ENCODE measurements at regions not wholly inside any gene's neighbourhood (a gene's known extent, or its start where the extent isn't known, plus 50 kb on each side); places are given as distances from the start of the nearest gene placed in this dataset.
"Not testable (repeated sequence)": the region's sequence is repeated elsewhere in the genome, so short reads cannot be mapped to it uniquely, and the experiment has no call there.

- CTCF ChIA-PET = no interaction called here
- no peak overlapping the region for H3K4me3 ChIP-seq (ENCODE audit: control extremely low read depth in 1 of 5, extremely low read depth in 1 of 5, insufficient read depth in 1 of 5, low read depth in 2 of 5, low read length in 4 of 5)
- ATAC-seq (ENCODE audit: low read depth) (no peak), DNase-seq (no peak)
- H3K27me3 ChIP-seq (replicated peaks in 1 of 4; ENCODE audit: control extremely low read depth in 1 of 4, control insufficient read depth in 3 of 4, insufficient read depth in 4 of 4, low read length in 3 of 4) = peaks cover 0 to 2% (median 0%) of the 10 kb centered on the region in 4 experiments
- TF ChIP-seq EZH2 (IDR thresholded peaks at IDR 0.05; ENCODE audit: borderline replicate concordance, insufficient read depth, low read depth, low read length, poor library complexity, severe bottlenecking) = no peak
- no peak for TF ChIP-seq CTCF (IDR thresholded peaks at IDR 0.05)
- intact Hi-C loops (cut with micrococcal nuclease) = no loop called here
- no peaks in the 10 kb centered on the region for H3K4me1 ChIP-seq (ENCODE audit: control insufficient read depth in 2 of 2, insufficient read depth in 2 of 2, low read length in 2 of 2)
- POLR2A ChIA-PET = no interaction called here
- no peaks in the 10 kb centered on the region for H3K36me3 ChIP-seq (replicated peaks in 1 of 2; ENCODE audit: control extremely low read depth in 1 of 2, control insufficient read depth in 1 of 2, extremely low read depth in 1 of 2, insufficient read depth in 2 of 2, low read length in 1 of 2)
- no peaks in the 10 kb centered on the region for H3K9me3 Mint-ChIP-seq (ENCODE audit: insufficient read depth)
- H3K4me2 ChIP-seq (replicated peaks; ENCODE audit: low read depth, low read length, poor library complexity, severe bottlenecking) = no peak overlapping the region
- no peaks in the 10 kb centered on the region for H3K79me2 ChIP-seq (ENCODE audit: control insufficient read depth, insufficient read depth, low read length)
- H3K27ac Mint-ChIP-seq = no peak overlapping the region
- no peaks in the 10 kb centered on the region for H3K4me1 Mint-ChIP-seq
- H3K27ac ChIP-seq (ENCODE audit: low read length in 2 of 2) = no peak overlapping the region
- no peaks in the 10 kb centered on the region for H3K9me3 ChIP-seq (ENCODE audit: control extremely low read depth in 1 of 3, control insufficient read depth in 2 of 3, insufficient read depth in 1 of 3, low read length in 2 of 3)
- no CpG with 5 or more reads among the region's 2 CpGs for WGBS (ENCODE audit: insufficient coverage)
- H4K20me1 ChIP-seq (ENCODE audit: control insufficient read depth, insufficient read depth, low read length, poor library complexity, severe bottlenecking) = no peaks in the 10 kb centered on the region
- no peaks in the 10 kb centered on the region for H3K27me3 Mint-ChIP-seq
- no peak overlapping the region for H2AFZ ChIP-seq (ENCODE audit: insufficient read depth, low read depth, low read length, poor library complexity, severe bottlenecking)
- no peak overlapping the region for H3K9ac ChIP-seq (ENCODE audit: low read length)
- H3K4me3 Mint-ChIP-seq = no peak overlapping the region
Measured at GRCh38 chr7:138195151-138195571, 118.9 kb downstream of the AKR1D1 start.

- H3K27ac ChIP-seq (ENCODE audit: low read length in 2 of 2); H3K9me3 ChIP-seq (ENCODE audit: control extremely low read depth in 1 of 3, control insufficient read depth in 2 of 3, insufficient read depth in 1 of 3, low read length in 2 of 3); DNase-seq; ATAC-seq (ENCODE audit: low read depth); H3K27ac Mint-ChIP-seq; CTCF ChIA-PET; H4K20me1 ChIP-seq (ENCODE audit: control insufficient read depth, insufficient read depth, low read length, poor library complexity, severe bottlenecking); POLR2A ChIA-PET; H3K79me2 ChIP-seq (ENCODE audit: control insufficient read depth, insufficient read depth, low read length); H3K4me1 Mint-ChIP-seq; H3K4me1 ChIP-seq (ENCODE audit: control insufficient read depth in 2 of 2, insufficient read depth in 2 of 2, low read length in 2 of 2); H3K4me2 ChIP-seq (replicated peaks; ENCODE audit: low read depth, low read length, poor library complexity, severe bottlenecking); H3K4me3 Mint-ChIP-seq; intact Hi-C loops (cut with micrococcal nuclease); H3K36me3 ChIP-seq (replicated peaks in 1 of 2; ENCODE audit: control extremely low read depth in 1 of 2, control insufficient read depth in 1 of 2, extremely low read depth in 1 of 2, insufficient read depth in 2 of 2, low read length in 1 of 2); H3K27me3 Mint-ChIP-seq; H3K9ac ChIP-seq (ENCODE audit: low read length); H3K4me3 ChIP-seq (ENCODE audit: control extremely low read depth in 1 of 5, extremely low read depth in 1 of 5, insufficient read depth in 1 of 5, low read depth in 2 of 5, low read length in 4 of 5); H3K27me3 ChIP-seq (replicated peaks in 1 of 4; ENCODE audit: control extremely low read depth in 1 of 4, control insufficient read depth in 3 of 4, insufficient read depth in 4 of 4, low read length in 3 of 4); H3K9me3 Mint-ChIP-seq (ENCODE audit: insufficient read depth); H2AFZ ChIP-seq (ENCODE audit: insufficient read depth, low read depth, low read length, poor library complexity, severe bottlenecking): not testable (repeated sequence)
- whole genome bisulfite sequencing (ENCODE audit: insufficient coverage) = 68% methylated on average over 2 of the region's 3 CpGs
Measured at GRCh38 chr7:138196503-138196946, 120.3 kb downstream of the AKR1D1 start.
